HG02938 (cell line): ENCODE measurements at regions not wholly inside any gene's neighbourhood (a gene's known extent, or its start where the extent isn't known, plus 50 kb on each side); places are given as distances from the start of the nearest gene placed in this dataset.

ENCODE experiments used
- ATAC-seq: cut with Tn5 transposase; IDR thresholded peaks from one replicate; pipeline ENCODE4 v1.9.1; 2021; ENCODE audit warnings: mild to moderate bottlenecking, moderate library complexity; ENCODE audit not compliant: unreplicated experiment

GRCh38 chr9:129278391-129279237 lies 100.6 kb upstream of the IER5L start:
- no peak for ATAC-seq

DNA sequence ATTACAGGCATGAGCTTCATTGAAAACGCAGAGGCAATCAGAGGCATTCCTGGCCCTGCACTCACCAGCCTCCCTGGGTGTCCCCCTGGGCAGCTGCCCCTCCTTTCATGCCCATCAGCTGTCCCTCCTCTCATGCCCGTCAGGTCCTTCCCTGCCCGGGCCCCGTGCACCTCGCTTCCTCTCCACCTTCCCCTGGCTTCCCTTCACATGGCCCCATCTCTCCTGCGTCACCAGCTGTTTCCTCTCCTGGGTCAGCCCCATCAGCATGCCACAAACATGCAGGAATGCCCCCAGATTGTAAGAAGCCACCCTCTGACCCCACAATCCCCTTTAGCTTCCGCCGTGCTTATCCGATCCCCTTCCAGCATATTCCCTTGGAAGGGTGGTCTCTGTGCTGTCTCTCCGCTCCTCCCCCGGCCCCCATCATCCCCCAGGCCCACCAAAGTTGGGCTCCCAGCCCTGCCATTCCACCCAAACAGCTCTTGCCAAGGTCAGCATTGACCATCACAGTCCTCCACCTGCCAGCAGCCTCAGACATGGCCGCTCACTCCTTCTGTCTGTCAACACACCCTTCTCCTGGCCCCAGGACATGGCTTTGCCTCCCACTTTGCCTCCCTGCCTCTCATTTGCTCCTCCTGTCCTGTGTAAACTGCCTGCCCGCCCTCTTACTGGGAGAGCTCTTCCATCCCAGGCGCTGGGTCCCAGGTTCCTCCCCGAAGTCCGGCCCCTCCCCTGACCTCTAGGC lies 98.6 kb upstream of the IER5L start:
- no peak for ATAC-seq

DNA sequence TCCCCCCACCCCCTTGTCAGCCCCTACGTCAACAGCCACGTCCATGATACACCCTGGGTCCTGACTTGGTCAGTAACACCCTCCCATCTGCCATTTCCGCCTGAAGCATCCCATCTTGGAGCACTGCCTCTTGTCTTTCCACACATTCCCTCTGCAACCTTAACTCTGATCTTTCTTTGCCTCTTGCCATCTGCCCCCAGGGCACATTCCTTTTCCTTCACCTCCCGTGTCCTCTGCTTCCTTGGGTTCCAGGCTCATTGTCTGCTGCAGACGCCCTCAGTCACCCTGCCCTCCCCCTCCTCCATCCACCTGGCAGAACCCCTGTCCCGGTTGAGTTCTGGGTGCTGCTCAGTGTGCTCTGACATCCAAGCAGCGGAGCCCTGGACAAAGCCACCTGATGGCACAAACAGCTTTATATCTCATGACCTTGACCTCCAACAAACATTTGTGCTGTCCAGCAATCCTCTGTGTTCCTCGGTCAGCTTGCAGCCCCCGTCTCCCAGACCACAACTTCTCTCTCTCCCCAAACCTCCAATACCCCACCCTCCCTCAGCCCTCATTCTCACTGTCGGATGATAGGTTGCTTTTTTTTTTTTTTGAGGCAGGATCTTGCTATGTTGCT lies 97.7 kb upstream of the IER5L start:
- no peak for ATAC-seq

- ATAC-seq: no peak
These were observed 96.1 kb upstream of the IER5L start for GRCh38 chr9:129273941-129274684.

GRCh38 chr9:129273136-129273895 lies 95.3 kb upstream of the IER5L start:
- no peak for ATAC-seq

DNA sequence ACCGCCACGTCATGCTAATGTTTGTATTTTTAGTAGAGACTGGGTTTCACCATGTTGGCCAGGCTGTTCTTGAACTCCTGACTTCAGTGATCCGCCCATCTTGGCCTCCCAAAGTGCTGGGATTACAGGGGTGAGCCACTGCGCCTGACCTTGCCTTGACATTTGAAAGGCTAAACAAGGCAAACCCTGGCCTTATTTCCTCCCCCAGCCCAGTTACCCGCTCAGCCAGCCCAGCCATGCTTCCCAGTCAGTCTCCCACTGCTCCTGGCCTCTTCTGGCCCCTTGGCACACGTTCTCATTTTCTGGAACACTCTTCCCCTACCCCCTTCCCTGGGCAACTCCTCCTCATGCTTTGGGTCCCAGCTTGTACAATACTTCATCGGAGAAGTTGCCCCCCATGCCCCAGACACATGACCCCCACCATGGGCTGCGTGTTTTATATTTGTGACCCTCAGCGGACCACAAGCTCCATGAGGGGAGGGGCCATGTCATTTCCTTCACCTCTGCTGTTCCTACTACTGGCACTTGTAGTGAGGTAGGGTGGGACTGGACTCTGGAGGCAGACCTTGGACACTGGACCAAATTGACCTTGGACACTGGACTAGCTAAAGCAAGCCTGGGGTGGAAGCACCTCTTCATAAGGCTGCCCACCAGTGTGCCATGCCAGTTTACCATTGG lies 94.4 kb upstream of the IER5L start:
- no peak for ATAC-seq

DNA sequence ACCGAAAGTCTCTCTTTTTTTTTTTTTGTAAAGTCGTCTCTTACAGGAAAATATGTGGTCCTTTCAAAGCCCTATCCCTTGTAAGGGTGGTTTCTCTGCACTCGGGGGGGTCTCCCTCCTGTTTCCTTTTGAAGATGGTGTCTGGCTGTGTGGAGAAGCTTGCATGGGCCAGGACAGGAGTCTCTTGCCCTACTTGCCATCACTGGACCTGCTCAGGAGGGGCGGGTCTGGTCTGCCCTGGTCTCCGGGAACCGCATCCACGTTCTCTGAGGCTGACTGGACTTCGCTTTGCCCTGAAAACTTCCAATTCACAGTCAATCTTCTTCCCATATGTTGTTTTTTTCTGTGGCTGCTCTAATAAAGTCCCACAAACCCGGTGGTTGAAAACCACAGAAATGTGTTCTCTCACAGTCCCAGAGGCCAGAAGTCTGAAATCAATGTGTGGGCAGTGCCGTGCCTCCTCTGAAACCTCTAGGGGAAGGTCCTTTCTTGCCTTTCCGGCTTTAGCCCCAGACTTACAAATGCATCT lies 92.9 kb upstream of the IER5L start:
- ATAC-seq: peak; percentile 37

DNA sequence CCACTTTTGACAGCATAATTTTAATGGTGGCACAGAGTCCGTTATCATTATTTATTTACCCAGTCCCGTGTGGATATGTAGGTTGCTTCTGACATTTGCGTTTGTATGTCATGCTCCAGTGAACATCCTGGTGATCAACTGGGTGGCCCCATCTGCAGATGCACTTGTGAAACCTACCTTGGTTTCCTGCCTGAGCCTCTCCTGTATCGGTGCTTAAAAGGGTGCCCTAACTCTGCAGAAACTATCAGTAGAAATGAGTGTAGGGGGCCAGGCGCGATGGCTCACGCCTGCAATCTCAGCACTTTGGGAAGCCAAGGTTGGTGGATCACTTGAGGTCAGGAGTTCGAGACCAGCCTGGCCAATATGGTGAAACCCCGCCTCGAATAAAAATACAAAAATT lies 92.1 kb upstream of the IER5L start:
- peak; percentile 71 for ATAC-seq

GRCh38 chr9:129267141-129267540 lies 89.1 kb upstream of the IER5L start:
- ATAC-seq: no peak

DNA sequence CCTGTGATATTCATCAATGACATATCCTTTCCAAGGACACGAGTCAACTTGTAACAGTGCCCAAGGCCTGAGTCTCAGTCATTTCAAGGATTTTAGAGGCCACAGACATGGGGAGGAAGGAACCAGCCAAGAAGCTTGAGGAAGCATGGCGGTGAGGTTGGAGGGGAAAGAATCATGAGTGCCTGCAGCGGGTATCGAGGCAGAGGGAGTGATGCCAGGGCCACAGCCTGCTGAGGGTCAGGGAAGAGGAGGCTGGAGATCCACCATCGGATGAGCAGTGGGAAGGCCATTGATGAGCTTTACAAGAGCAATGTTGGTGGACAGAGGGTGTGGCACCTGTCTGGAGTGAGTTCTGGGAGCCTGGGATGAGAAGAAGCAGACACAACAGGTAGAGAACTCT lies 88.5 kb upstream of the IER5L start:
- no peak for ATAC-seq

GRCh38 chr9:129264388-129264787 lies 86.3 kb upstream of the IER5L start:
- ATAC-seq: no peak

DNA sequence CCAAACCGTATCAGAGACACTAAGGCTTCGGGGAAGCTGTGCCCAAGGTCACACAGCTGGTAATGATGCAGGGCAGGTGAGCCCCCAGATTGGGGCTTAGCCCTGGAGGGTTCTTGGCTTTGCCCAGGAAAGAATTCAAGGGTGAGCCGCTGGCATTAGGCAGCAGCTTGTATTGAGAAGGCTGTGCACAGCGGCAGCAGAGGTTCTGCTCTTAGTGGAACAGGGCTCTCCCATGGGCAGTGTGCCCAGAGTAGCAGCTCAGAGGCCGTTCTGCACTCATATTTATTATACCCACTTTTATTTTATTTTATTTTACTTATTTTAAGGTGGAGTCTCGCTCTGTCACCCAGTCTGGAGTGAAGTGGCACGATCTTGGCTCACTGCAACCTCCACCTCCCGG lies 85.8 kb upstream of the IER5L start:
- no peak for ATAC-seq

GRCh38 chr9:129262261-129262660 lies 84.2 kb upstream of the IER5L start:
- ATAC-seq: no peak

- ATAC-seq: no peak
These were observed 81.3 kb upstream of the IER5L start for GRCh38 chr9:129259375-129259774.

- no peak for ATAC-seq
These were observed 80.8 kb upstream of the IER5L start for GRCh38 chr9:129258823-129259301.

GRCh38 chr9:129258124-129258822 lies 80.2 kb upstream of the IER5L start:
- ATAC-seq: no peak

GRCh38 chr9:129256959-129257713 lies 79.1 kb upstream of the IER5L start:
- ATAC-seq: no peak
